H9 (cell line): ENCODE measurements at regions not wholly inside any gene's neighbourhood (a gene's known extent, or its start where the extent isn't known, plus 50 kb on each side); places are given as distances from the start of the nearest gene placed in this dataset.

Source experiments
- DNase-seq: peaks from one replicate; pipeline ENCODE4 v3.0.0-alpha.2; 2017
- H2AFZ ChIP-seq: one replicate; pipeline ENCODE4 v1.6.1; 2013; ENCODE audit warnings: mild to moderate bottlenecking, low read length, control low read depth, moderate library complexity
- H2AK5ac ChIP-seq: 2 replicates; pipeline ENCODE4 v1.6.1; 2013; ENCODE audit warnings: low read length, control low read depth, mixed read lengths; ENCODE audit not compliant: insufficient read length
- H2BK120ac ChIP-seq: one replicate; pipeline ENCODE4 v1.6.1; 2013; ENCODE audit warnings: low read depth, mild to moderate bottlenecking, low read length, control low read depth, inconsistent platforms; ENCODE audit not compliant: poor library complexity, severe bottlenecking
- H2BK12ac ChIP-seq: 2 replicates; pipeline ENCODE4 v1.6.1; 2013; ENCODE audit warnings: low read length, control low read depth, mixed read lengths, low read depth; ENCODE audit not compliant: insufficient read length
- H2BK15ac ChIP-seq: 2 replicates; pipeline ENCODE4 v1.6.1; 2013; ENCODE audit warnings: low read depth, low read length, control low read depth
- H2BK20ac ChIP-seq: one replicate; pipeline ENCODE4 v1.6.1; 2013; ENCODE audit warnings: low read depth, mild to moderate bottlenecking, low read length, control low read depth, inconsistent platforms; ENCODE audit not compliant: poor library complexity, severe bottlenecking
- H2BK5ac ChIP-seq: 2 replicates; pipeline ENCODE4 v1.6.1; 2013; ENCODE audit warnings: low read length, control low read depth, mixed read lengths; ENCODE audit not compliant: insufficient read length
- H3K14ac ChIP-seq: 2 replicates; pipeline ENCODE4 v1.6.1; 2013; ENCODE audit warnings: low read length, control low read depth; ENCODE audit not compliant: insufficient read depth
- H3K18ac ChIP-seq: 2 replicates; pipeline ENCODE4 v1.6.1; 2013; ENCODE audit warnings: low read depth, mild to moderate bottlenecking, mixed read lengths, low read length, control low read depth; ENCODE audit not compliant: insufficient read length
- H3K23ac ChIP-seq: 2 replicates; pipeline ENCODE4 v1.6.1; 2013; ENCODE audit warnings: low read length, control low read depth, mixed read lengths, low read depth; ENCODE audit not compliant: insufficient read length
- H3K23me2 ChIP-seq: 2 replicates; pipeline ENCODE4 v1.6.1; 2013; ENCODE audit warnings: low read depth, mild to moderate bottlenecking, mixed read lengths, low read length, control low read depth; ENCODE audit not compliant: insufficient read length, poor library complexity, severe bottlenecking
- H3K27ac ChIP-seq: 2 replicates; pipeline ENCODE4 v1.5.1; 2013; ENCODE audit warnings: low read length, control low read depth, mixed read lengths, low read depth; ENCODE audit not compliant: insufficient read length
- H3K27me3 ChIP-seq: 2 replicates; pipeline ENCODE4 v1.6.1; 2013; ENCODE audit warnings: low read length, control low read depth, inconsistent platforms; ENCODE audit not compliant: insufficient read depth
- H3K4ac ChIP-seq: 2 replicates; pipeline ENCODE4 v1.6.1; 2013; ENCODE audit warnings: low read depth, mild to moderate bottlenecking, control low read depth, inconsistent platforms, low read length, moderate library complexity
- H3K4me1 ChIP-seq: 2 replicates; pipeline ENCODE4 v1.6.1; 2013; ENCODE audit warnings: low read length, control low read depth, inconsistent platforms; ENCODE audit not compliant: insufficient read depth
- H3K4me2 ChIP-seq: 2 replicates; pipeline ENCODE4 v1.6.1; 2013; ENCODE audit warnings: low read length, control low read depth, mixed read lengths; ENCODE audit not compliant: insufficient read length, insufficient read depth
- H3K56ac ChIP-seq: 2 replicates; pipeline ENCODE4 v1.6.1; 2013; ENCODE audit warnings: low read depth, mild to moderate bottlenecking, mixed read lengths, low read length, control low read depth; ENCODE audit not compliant: insufficient read length
- H3K79me1 ChIP-seq: 2 replicates; pipeline ENCODE4 v1.6.1; 2013; ENCODE audit warnings: low read depth, mild to moderate bottlenecking, moderate library complexity, low read length, control low read depth, inconsistent platforms; ENCODE audit not compliant: insufficient read depth, poor library complexity, severe bottlenecking
- H3K79me2 ChIP-seq: 2 replicates; pipeline ENCODE4 v1.6.1; 2013; ENCODE audit warnings: low read length, control low read depth, inconsistent platforms; ENCODE audit not compliant: insufficient read depth
- H3K9ac ChIP-seq: 2 replicates; pipeline ENCODE4 v1.6.1; 2013; ENCODE audit warnings: low read length, control low read depth, mixed read lengths; ENCODE audit not compliant: insufficient read length; ENCODE audit errors: extremely low read depth
- H3K9me3 ChIP-seq: one replicate; pipeline ENCODE4 v1.6.1; 2013; ENCODE audit warnings: low read depth, low read length, inconsistent platforms; ENCODE audit not compliant: control insufficient read depth
- H3T11ph ChIP-seq: one replicate; pipeline ENCODE4 v1.6.1; 2013; ENCODE audit warnings: mild to moderate bottlenecking, low read length, control low read depth, inconsistent platforms
- H4K20me1 ChIP-seq: one replicate; pipeline ENCODE4 v1.6.1; 2013; ENCODE audit not compliant: control insufficient read depth, insufficient read length, insufficient read depth
- H4K5ac ChIP-seq: 2 replicates; pipeline ENCODE4 v1.6.1; 2013; ENCODE audit warnings: low read depth, mild to moderate bottlenecking, mixed read lengths, low read length, control low read depth; ENCODE audit not compliant: insufficient read length
- H4K8ac ChIP-seq: replicated peaks from 2 replicates; pipeline ENCODE4 v1.6.1; 2013; ENCODE audit warnings: low read length, control low read depth, mixed read lengths, low read depth; ENCODE audit not compliant: insufficient read length
- H4K91ac ChIP-seq: 2 replicates; pipeline ENCODE4 v1.6.1; 2013; ENCODE audit warnings: low read depth, mild to moderate bottlenecking, moderate library complexity, mixed read lengths, low read length, control low read depth; ENCODE audit not compliant: insufficient read length
- H3K27ac Mint-ChIP-seq, 3 experiments: 2 replicates in 2 of 3; 3 replicates in 1 of 3; pipeline ENCODE4 v1.8.0; 2020 to 2021; ENCODE audit warnings: mixed read lengths in 3 of 3, mild to moderate bottlenecking in 1 of 3, moderate library complexity in 1 of 3
- H3K27me3 Mint-ChIP-seq: 2 replicates; pipeline ENCODE4 v1.8.0; 2021; ENCODE audit warnings: low read depth, mild to moderate bottlenecking, moderate library complexity, mixed read lengths
- H3K36me3 Mint-ChIP-seq, 3 experiments: 2 replicates in 2 of 3; 3 replicates in 1 of 3; pipeline ENCODE4 v1.8.0; 2020 to 2021; ENCODE audit warnings: low read depth in 3 of 3, mixed read lengths in 3 of 3; ENCODE audit not compliant: insufficient read depth in 1 of 3
- H3K4me1 Mint-ChIP-seq, 2 experiments: 2 replicates each; pipeline ENCODE4 v1.8.0; 2020; ENCODE audit warnings: mixed read lengths in 2 of 2
- H3K4me3 Mint-ChIP-seq, 2 experiments: 2 replicates in 1 of 2; 3 replicates in 1 of 2; pipeline ENCODE4 v1.8.0; 2020 to 2021; ENCODE audit warnings: mild to moderate bottlenecking in 2 of 2, mixed read lengths in 2 of 2, moderate library complexity in 1 of 2
- H3K9me3 Mint-ChIP-seq, 2 experiments: 2 replicates in 1 of 2; 3 replicates in 1 of 2; pipeline ENCODE4 v1.8.0; 2020; ENCODE audit warnings: mild to moderate bottlenecking in 2 of 2, mixed read lengths in 2 of 2, moderate library complexity in 1 of 2
- CTCF ChIP-seq: fragments of 200-600 bp; sonication (generic); conservative IDR thresholded peaks from 3 replicates; pipeline ENCODE4 v1.8.0; 2021; ENCODE audit warnings: antibody characterized with exemption, mild to moderate bottlenecking
- WGBS: extraction: QIAGEN DNeasy Blood & Tissue Kit; methylation state at CpG from one replicate; pipeline ENCODE4 v1.1.7; 2013; ENCODE audit warnings: missing lambda C conversion rate, low lambda C conversion rate, mixed read lengths; ENCODE audit not compliant: insufficient read length; ENCODE audit errors: extremely low coverage; 5-methylcytosine and 5-hydroxymethylcytosine counted together

- Mint-ChIP-seq H3K4me3 (no peak overlapping the region), H3K27ac (no peak overlapping the region; a peak in 1 of 7 replicates), H3K9me3 (no peaks in the 10 kb centered on the region; a peak in 1 of 5 replicates), H3K4me1 (no peaks in the 10 kb centered on the region), H3K36me3 (no peaks in the 10 kb centered on the region; a peak in 1 of 7 replicates), H3K27me3 (peaks cover 20% of the 10 kb centered on the region)
- Histone ChIP-seq H3K9me3 (no peaks in the 10 kb centered on the region), H4K8ac (no peak overlapping the region), H3K4me1 (no peaks in the 10 kb centered on the region), H2BK20ac (no peak overlapping the region), H3T11ph (no peak overlapping the region), H2BK5ac (no peak overlapping the region), H4K5ac (no peak overlapping the region), H3K18ac (no peak overlapping the region), H3K23ac (no peak overlapping the region), H2BK15ac (no peak overlapping the region), H3K4me2 (no peak overlapping the region), H3K23me2 (no peaks in the 10 kb centered on the region), H3K27ac (no peak overlapping the region), H2AFZ (no peak overlapping the region), H3K9ac (no peak overlapping the region), H3K27me3 (no peaks in the 10 kb centered on the region), H3K14ac (no peak overlapping the region), H2BK120ac (no peak overlapping the region), H4K20me1 (no peaks in the 10 kb centered on the region), H3K4ac (no peak overlapping the region), H2AK5ac (no peak overlapping the region), H3K79me2 (no peaks in the 10 kb centered on the region), H3K79me1 (no peaks in the 10 kb centered on the region), H2BK12ac (no peak overlapping the region), H4K91ac (no peak overlapping the region), H3K56ac (no peak overlapping the region)
- WGBS = no CpG with 5 or more reads among the region's 7 CpGs
- no peak for DNase-seq
- no peak for TF ChIP-seq CTCF
Observed at GRCh38 chr9:124101969-124102345, 90.4 kb downstream of the LHX2 start.
